GM12891 (cell line): ENCODE measurements at regions not wholly inside any gene's neighbourhood (a gene's known extent, or its start where the extent isn't known, plus 50 kb on each side); places are given as distances from the start of the nearest gene placed in this dataset.
"Not testable (repeated sequence)": the region's sequence is repeated elsewhere in the genome, so short reads cannot be mapped to it uniquely, and the experiment has no call there.

ENCODE experiments used
- POLR2A ChIP-seq: IDR thresholded peaks from 2 replicates; pipeline ENCODE4 v1.6.1; 2011; ENCODE audit warnings: low read depth, low read length, control low read depth
- POLR2AphosphoS5 ChIP-seq: IDR thresholded peaks from 2 replicates; pipeline ENCODE4 v1.6.1; 2011; ENCODE audit warnings: low read depth, low read length, control low read depth
- TAF1 ChIP-seq: IDR thresholded peaks from 2 replicates; pipeline ENCODE4 v1.6.1; 2011; ENCODE audit warnings: low read depth, low read length, control low read depth

DNA sequence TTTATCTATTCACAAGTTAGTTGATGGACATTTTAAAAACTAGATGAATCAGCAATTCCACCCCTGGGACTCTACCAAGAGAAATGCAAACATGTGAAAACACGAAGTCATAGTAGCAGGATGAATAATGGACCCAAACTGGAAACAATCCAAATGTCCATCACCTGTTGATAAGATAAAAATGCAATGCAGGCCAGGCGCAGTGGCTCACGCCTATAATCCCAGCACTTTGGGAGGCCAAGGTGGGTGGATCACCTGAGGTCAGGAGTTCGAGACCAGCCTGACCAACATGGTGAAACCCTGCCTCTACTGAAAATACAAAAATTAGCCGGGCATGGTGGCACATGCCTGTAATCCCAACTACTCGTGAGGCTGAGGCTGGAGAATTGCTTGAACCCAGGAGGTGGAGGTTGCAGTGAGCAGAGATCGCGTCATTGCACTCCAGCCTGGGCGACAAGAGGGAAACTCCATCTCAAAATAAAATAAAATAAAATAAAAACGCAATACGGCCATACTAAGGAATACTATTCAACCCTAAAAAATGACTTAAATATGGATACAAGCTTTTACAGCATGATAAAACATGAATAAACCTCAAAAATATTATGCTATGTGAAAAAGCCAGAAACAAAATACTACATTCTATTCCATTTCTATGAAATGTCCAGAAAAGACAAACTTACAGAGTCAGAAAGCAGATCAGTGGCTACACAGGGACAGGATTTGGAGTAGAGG is 61.6 kb upstream of the BACH2 start:
- not testable (repeated sequence) for TF ChIP-seq TAF1, POLR2AphosphoS5, POLR2A
